ENCODE measurements at regions not wholly inside any gene's neighbourhood (a gene's known extent, or its start where the extent isn't known, plus 50 kb on each side); places are given as distances from the start of the nearest gene placed in this dataset.

GRCh38 chr6:33952016-33952415 lies 148.2 kb upstream of the MLN start:
- no peak for TF ChIP-seq POLR2A (IDR thresholded peaks at IDR 0.05; ENCODE audit: low read depth, low read length)
- TF ChIP-seq POLR2AphosphoS5 (IDR thresholded peaks at IDR 0.05; ENCODE audit: low read depth, low read length) = no peak
- no peak for TF ChIP-seq SPI1 (IDR thresholded peaks at IDR 0.05; ENCODE audit: low read depth, low read length)
- no peak for TF ChIP-seq TAF1 (IDR thresholded peaks at IDR 0.05; ENCODE audit: low read depth, low read length)
